ENCODE measurements at regions not wholly inside any gene's neighbourhood (a gene's known extent, or its start where the extent isn't known, plus 50 kb on each side); places are given as distances from the start of the nearest gene placed in this dataset.

GRCh38 chr7:41013117-41013516, 689.8 kb downstream of the INHBA start:
- H2AFZ ChIP-seq, result no peak overlapping the region
- no peaks in the 10 kb centered on the region for H3K79me2 ChIP-seq
- no peak overlapping the region for H3K4me2 ChIP-seq
- H3K9me2 ChIP-seq (replicated peaks; ENCODE audit: insufficient read depth), result no peaks in the 10 kb centered on the region
- H4K20me1 ChIP-seq (ENCODE audit: insufficient read depth, poor library complexity, severe bottlenecking), result no peaks in the 10 kb centered on the region
- DNase-seq (ENCODE audit: low spot score), result no peak
- TF ChIP-seq CTCF (IDR thresholded peaks at IDR 0.05; ENCODE audit: poor library complexity), result no peak
- TF ChIP-seq EZH2phosphoT487 (IDR thresholded peaks at IDR 0.05; ENCODE audit: low read depth, severe bottlenecking, unreplicated experiment), result no peak
- TF ChIP-seq EZH2 (IDR thresholded peaks at IDR 0.05; ENCODE audit: borderline replicate concordance), result no peak
- no peaks in the 10 kb centered on the region for H3K36me3 ChIP-seq (replicated peaks; ENCODE audit: insufficient read depth, low read depth)
- H3K27me3 ChIP-seq, result no peaks in the 10 kb centered on the region
- no peak overlapping the region for H3K27ac ChIP-seq
- H3K9me3 ChIP-seq (ENCODE audit: low read depth), result no peaks in the 10 kb centered on the region
- 97% methylated on average over 5 of the region's 5 CpGs for WGBS (ENCODE audit: low lambda C conversion rate, missing lambda C conversion rate)
- no peaks in the 10 kb centered on the region for H3K4me1 ChIP-seq (ENCODE audit: insufficient read depth)
- H3K4me3 ChIP-seq, result no peak overlapping the region

- H3K27ac ChIP-seq, result no peak overlapping the region
- H3K36me3 ChIP-seq (replicated peaks; ENCODE audit: insufficient read depth, low read depth), result no peaks in the 10 kb centered on the region
- H3K4me2 ChIP-seq, result no peak overlapping the region
- no peaks in the 10 kb centered on the region for H3K79me2 ChIP-seq
- H3K4me1 ChIP-seq (ENCODE audit: insufficient read depth), result no peaks in the 10 kb centered on the region
- 93% methylated on average over 6 of the region's 6 CpGs for WGBS (ENCODE audit: low lambda C conversion rate, missing lambda C conversion rate)
- no peaks in the 10 kb centered on the region for H4K20me1 ChIP-seq (ENCODE audit: insufficient read depth, poor library complexity, severe bottlenecking)
- H2AFZ ChIP-seq, result no peak overlapping the region
- no peaks in the 10 kb centered on the region for H3K9me2 ChIP-seq (replicated peaks; ENCODE audit: insufficient read depth)
- no peak overlapping the region for H3K4me3 ChIP-seq
- H3K9me3 ChIP-seq (ENCODE audit: low read depth), result no peaks in the 10 kb centered on the region
- DNase-seq (ENCODE audit: low spot score), result no peak
- no peaks in the 10 kb centered on the region for H3K27me3 ChIP-seq
- no peak for TF ChIP-seq EZH2phosphoT487 (IDR thresholded peaks at IDR 0.05; ENCODE audit: low read depth, severe bottlenecking, unreplicated experiment)
- TF ChIP-seq CTCF (IDR thresholded peaks at IDR 0.05; ENCODE audit: poor library complexity), result no peak
- no peak for TF ChIP-seq EZH2 (IDR thresholded peaks at IDR 0.05; ENCODE audit: borderline replicate concordance)
These were observed 690.8 kb downstream of the INHBA start for GRCh38 chr7:41012041-41012440.

GRCh38 chr7:41010967-41011366, 691.9 kb downstream of the INHBA start:
- H3K36me3 ChIP-seq (replicated peaks; ENCODE audit: insufficient read depth, low read depth), result no peaks in the 10 kb centered on the region
- DNase-seq (ENCODE audit: low spot score), result no peak
- no peak overlapping the region for H3K27ac ChIP-seq
- H4K20me1 ChIP-seq (ENCODE audit: insufficient read depth, poor library complexity, severe bottlenecking), result no peaks in the 10 kb centered on the region
- no peaks in the 10 kb centered on the region for H3K9me3 ChIP-seq (ENCODE audit: low read depth)
- no peak overlapping the region for H2AFZ ChIP-seq
- TF ChIP-seq EZH2phosphoT487 (IDR thresholded peaks at IDR 0.05; ENCODE audit: low read depth, severe bottlenecking, unreplicated experiment), result no peak
- no peak for TF ChIP-seq CTCF (IDR thresholded peaks at IDR 0.05; ENCODE audit: poor library complexity)
- no peak for TF ChIP-seq EZH2 (IDR thresholded peaks at IDR 0.05; ENCODE audit: borderline replicate concordance)
- no peaks in the 10 kb centered on the region for H3K4me1 ChIP-seq (ENCODE audit: insufficient read depth)
- H3K27me3 ChIP-seq, result no peaks in the 10 kb centered on the region
- WGBS (ENCODE audit: low lambda C conversion rate, missing lambda C conversion rate), result 88% methylated on average over 4 of the region's 4 CpGs
- H3K79me2 ChIP-seq, result no peaks in the 10 kb centered on the region
- H3K9me2 ChIP-seq (replicated peaks; ENCODE audit: insufficient read depth), result no peaks in the 10 kb centered on the region
- no peak overlapping the region for H3K4me3 ChIP-seq
- no peak overlapping the region for H3K4me2 ChIP-seq

GRCh38 chr7:41010418-41010817, 692.5 kb downstream of the INHBA start:
- Histone ChIP-seq H3K27ac (no peak overlapping the region), H3K36me3 (replicated peaks; ENCODE audit: insufficient read depth, low read depth) (no peaks in the 10 kb centered on the region), H3K4me1 (ENCODE audit: insufficient read depth) (no peaks in the 10 kb centered on the region), H3K4me2 (no peak overlapping the region), H3K79me2 (no peaks in the 10 kb centered on the region), H3K4me3 (no peak overlapping the region), H3K27me3 (no peaks in the 10 kb centered on the region), H2AFZ (no peak overlapping the region), H3K9me2 (replicated peaks; ENCODE audit: insufficient read depth) (no peaks in the 10 kb centered on the region), H3K9me3 (ENCODE audit: low read depth) (no peaks in the 10 kb centered on the region), H4K20me1 (ENCODE audit: insufficient read depth, poor library complexity, severe bottlenecking) (no peaks in the 10 kb centered on the region)
- 82% methylated on average over 3 of the region's 3 CpGs for WGBS (ENCODE audit: low lambda C conversion rate, missing lambda C conversion rate)
- DNase-seq (ENCODE audit: low spot score), result no peak
- TF ChIP-seq EZH2phosphoT487 (IDR thresholded peaks at IDR 0.05; ENCODE audit: low read depth, severe bottlenecking, unreplicated experiment), result no peak
- no peak for TF ChIP-seq CTCF (IDR thresholded peaks at IDR 0.05; ENCODE audit: poor library complexity)
- TF ChIP-seq EZH2 (IDR thresholded peaks at IDR 0.05; ENCODE audit: borderline replicate concordance), result no peak
